ENCODE measurements at regions not wholly inside any gene's neighbourhood (a gene's known extent, or its start where the extent isn't known, plus 50 kb on each side); places are given as distances from the start of the nearest gene placed in this dataset.

DNA sequence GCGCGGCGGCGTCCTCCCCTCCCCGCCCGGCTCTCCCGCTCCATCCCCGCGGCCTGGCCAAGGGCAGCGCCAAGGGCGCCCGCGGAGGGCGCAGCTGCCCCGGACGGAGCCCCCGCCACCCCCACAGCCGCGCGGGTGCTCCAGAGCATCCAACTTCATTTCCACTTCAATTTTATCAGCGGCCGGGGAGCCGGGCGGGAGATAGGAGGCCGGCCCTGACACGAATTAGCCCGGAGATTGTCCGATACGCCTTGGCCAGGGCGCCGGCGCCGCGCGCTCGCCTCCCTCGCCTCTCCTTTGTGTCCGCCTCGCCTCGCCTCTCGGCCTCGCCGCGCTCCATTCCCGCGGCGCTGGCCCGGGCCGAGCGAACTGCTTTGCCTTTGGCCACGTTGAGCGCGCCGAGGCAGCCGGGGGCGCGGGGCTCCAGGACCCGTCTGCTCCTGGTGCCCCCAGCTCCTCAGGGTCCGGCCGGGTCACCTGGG is 129.1 kb upstream of the LHX1 start:
- TF ChIP-seq, protein P1, sequence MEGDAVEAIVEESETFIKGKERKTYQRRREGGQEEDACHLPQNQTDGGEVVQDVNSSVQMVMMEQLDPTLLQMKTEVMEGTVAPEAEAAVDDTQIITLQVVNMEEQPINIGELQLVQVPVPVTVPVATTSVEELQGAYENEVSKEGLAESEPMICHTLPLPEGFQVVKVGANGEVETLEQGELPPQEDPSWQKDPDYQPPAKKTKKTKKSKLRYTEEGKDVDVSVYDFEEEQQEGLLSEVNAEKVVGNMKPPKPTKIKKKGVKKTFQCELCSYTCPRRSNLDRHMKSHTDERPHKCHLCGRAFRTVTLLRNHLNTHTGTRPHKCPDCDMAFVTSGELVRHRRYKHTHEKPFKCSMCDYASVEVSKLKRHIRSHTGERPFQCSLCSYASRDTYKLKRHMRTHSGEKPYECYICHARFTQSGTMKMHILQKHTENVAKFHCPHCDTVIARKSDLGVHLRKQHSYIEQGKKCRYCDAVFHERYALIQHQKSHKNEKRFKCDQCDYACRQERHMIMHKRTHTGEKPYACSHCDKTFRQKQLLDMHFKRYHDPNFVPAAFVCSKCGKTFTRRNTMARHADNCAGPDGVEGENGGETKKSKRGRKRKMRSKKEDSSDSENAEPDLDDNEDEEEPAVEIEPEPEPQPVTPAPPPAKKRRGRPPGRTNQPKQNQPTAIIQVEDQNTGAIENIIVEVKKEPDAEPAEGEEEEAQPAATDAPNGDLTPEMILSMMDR (IDR thresholded peaks at IDR 0.05; ENCODE audit: partially characterized antibody, unreplicated experiment), result no peak
- Mint-ChIP-seq H3K4me3 (ENCODE audit: unreplicated experiment) (peak overlapping the region; percentile 20), H3K27me3 (ENCODE audit: unreplicated experiment) (peaks cover 18% of the 10 kb centered on the region), H3K9me3 (ENCODE audit: unreplicated experiment) (peaks cover 6% of the 10 kb centered on the region), H3K27ac (ENCODE audit: unreplicated experiment) (no peak overlapping the region), H3K36me3 (ENCODE audit: unreplicated experiment) (peaks cover 5% of the 10 kb centered on the region), H3K4me1 (ENCODE audit: low read depth, unreplicated experiment) (peaks cover 6% of the 10 kb centered on the region)
- peak; percentile 75 for DNase-seq

DNA sequence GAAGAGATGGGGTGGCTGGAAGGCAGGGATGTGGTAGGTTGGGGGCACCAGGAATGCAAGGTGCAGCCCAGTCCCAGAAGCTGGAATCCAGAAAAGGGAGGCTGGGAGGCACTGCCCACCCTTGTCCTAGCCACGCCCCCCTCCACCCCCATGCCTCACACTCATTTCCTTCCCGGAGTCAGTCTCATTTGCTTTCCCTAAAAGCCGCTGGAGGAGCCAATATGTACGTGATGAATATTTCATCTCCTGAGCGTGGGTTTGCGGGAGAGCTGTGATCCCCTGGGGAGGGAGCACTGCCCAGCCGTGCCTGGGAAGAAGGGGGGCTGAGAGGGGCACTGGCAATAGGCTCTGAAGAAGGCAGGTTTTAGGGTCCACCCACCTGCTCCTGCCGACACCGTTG is 124.5 kb upstream of the LHX1 start:
- TF ChIP-seq, protein P1 (IDR thresholded peaks at IDR 0.05; ENCODE audit: partially characterized antibody, unreplicated experiment), result no peak
- no peaks in the 10 kb centered on the region for H3K36me3 Mint-ChIP-seq (ENCODE audit: unreplicated experiment)
- DNase-seq, result no peak
- H3K4me1 Mint-ChIP-seq (ENCODE audit: low read depth, unreplicated experiment), result peaks cover 15% of the 10 kb centered on the region
- H3K9me3 Mint-ChIP-seq (ENCODE audit: unreplicated experiment), result peaks cover 6% of the 10 kb centered on the region
- no peak overlapping the region for H3K27ac Mint-ChIP-seq (ENCODE audit: unreplicated experiment)
- no peak overlapping the region for H3K4me3 Mint-ChIP-seq (ENCODE audit: unreplicated experiment)
- H3K27me3 Mint-ChIP-seq (ENCODE audit: unreplicated experiment), result peaks cover 21% of the 10 kb centered on the region

DNA sequence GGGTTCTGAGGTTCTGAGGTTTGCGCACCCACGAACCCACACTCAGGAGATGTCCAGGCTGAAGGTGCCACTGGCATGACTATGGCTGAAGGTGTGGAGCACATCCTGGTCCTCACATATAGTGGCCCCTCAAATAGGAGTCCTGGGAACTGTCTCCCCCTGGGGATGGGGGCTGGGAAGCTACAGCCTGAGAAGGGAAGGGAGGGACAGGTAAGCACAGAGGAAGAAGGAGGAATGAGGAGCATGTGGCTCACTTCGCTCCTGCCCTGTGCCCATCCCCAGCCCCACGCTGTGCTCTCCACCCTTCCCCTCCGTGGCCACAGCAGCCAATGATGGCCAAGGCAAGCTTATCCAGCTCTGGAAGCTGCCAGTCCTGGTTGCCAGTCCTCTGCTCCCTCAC is 123.9 kb upstream of the LHX1 start:
- no peak overlapping the region for H3K27ac Mint-ChIP-seq (ENCODE audit: unreplicated experiment)
- H3K4me3 Mint-ChIP-seq (ENCODE audit: unreplicated experiment), result no peak overlapping the region
- no peak for DNase-seq
- peaks cover 24% of the 10 kb centered on the region for H3K27me3 Mint-ChIP-seq (ENCODE audit: unreplicated experiment)
- no peaks in the 10 kb centered on the region for H3K36me3 Mint-ChIP-seq (ENCODE audit: unreplicated experiment)
- H3K4me1 Mint-ChIP-seq (ENCODE audit: low read depth, unreplicated experiment), result peaks cover 15% of the 10 kb centered on the region
- H3K9me3 Mint-ChIP-seq (ENCODE audit: unreplicated experiment), result peaks cover 6% of the 10 kb centered on the region
- TF ChIP-seq, protein P1 (IDR thresholded peaks at IDR 0.05; ENCODE audit: partially characterized antibody, unreplicated experiment), result no peak

DNA sequence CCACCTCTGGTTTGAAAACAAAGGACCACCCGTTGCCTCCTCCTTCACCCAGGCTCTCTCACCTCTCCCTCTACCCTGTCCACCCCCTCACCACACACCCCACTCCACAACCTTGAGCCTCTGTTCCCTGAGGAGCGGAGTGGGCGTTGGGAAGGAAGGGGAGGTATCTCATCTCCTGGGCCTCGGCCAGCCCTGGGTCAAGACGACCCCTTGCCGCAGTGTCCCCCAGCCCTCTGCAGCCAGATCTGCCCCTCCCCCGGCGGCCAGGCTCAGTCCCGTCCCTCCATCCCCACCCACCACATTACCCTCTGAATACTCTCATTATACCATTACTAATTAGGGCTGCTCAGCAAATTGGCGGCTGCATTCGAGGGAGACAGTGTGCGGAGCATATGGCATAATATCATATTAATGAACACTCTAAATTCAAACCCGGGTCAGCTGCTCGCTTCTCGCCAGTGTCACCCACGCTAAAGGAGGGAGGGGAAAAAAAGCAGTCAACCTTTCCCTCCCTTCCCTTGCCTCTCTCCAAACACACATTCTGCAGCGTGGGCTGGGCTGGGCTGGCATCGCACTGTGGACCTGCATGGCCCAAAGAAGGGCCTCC is 123.2 kb upstream of the LHX1 start:
- Mint-ChIP-seq H3K4me3 (ENCODE audit: unreplicated experiment) (no peak overlapping the region), H3K27me3 (ENCODE audit: unreplicated experiment) (peaks cover 26% of the 10 kb centered on the region), H3K9me3 (ENCODE audit: unreplicated experiment) (peaks cover 6% of the 10 kb centered on the region), H3K36me3 (ENCODE audit: unreplicated experiment) (no peaks in the 10 kb centered on the region), H3K27ac (ENCODE audit: unreplicated experiment) (no peak overlapping the region), H3K4me1 (ENCODE audit: low read depth, unreplicated experiment) (peaks cover 15% of the 10 kb centered on the region)
- DNase-seq, result peak; percentile 41
- TF ChIP-seq, protein P1 (IDR thresholded peaks at IDR 0.05; ENCODE audit: partially characterized antibody, unreplicated experiment), result no peak

DNA sequence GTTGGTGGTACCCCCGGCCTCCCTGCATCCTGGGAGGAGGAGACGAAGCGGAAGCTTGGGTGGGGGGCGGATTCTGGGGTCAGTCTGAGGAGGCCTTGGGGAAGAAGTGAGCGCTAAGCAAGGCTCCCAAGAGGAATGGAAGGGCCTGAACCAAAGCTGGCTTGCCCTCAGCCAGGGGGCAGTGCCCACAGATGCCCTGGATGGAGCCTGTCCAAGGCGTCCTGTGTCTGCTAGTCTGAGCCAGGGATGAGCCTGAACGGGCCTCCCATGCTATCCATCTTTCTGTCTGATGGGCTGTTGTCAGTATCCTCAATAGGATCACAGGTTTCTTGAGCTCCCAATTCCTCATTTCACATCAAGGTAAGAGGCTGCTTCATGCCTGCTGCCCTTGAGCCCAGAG is 122.3 kb upstream of the LHX1 start:
- DNase-seq, result no peak
- Mint-ChIP-seq H3K27me3 (ENCODE audit: unreplicated experiment) (peaks cover 29% of the 10 kb centered on the region), H3K9me3 (ENCODE audit: unreplicated experiment) (peaks cover 6% of the 10 kb centered on the region), H3K4me3 (ENCODE audit: unreplicated experiment) (no peak overlapping the region), H3K27ac (ENCODE audit: unreplicated experiment) (no peak overlapping the region), H3K4me1 (ENCODE audit: low read depth, unreplicated experiment) (peaks cover 15% of the 10 kb centered on the region), H3K36me3 (ENCODE audit: unreplicated experiment) (no peaks in the 10 kb centered on the region)
- TF ChIP-seq, protein P1 (IDR thresholded peaks at IDR 0.05; ENCODE audit: partially characterized antibody, unreplicated experiment), result no peak

Measured in glutamatergic neuron (in vitro differentiated cells).